GM12878 (cell line): ENCODE measurements at regions not wholly inside any gene's neighbourhood (a gene's known extent, or its start where the extent isn't known, plus 50 kb on each side); places are given as distances from the start of the nearest gene placed in this dataset.

Experiments used
- GABPA ChIP-seq: IDR thresholded peaks from 2 replicates; pipeline ENCODE4 v1.6.1; 2014; ENCODE audit warnings: antibody characterized with exemption, low read depth, mild to moderate bottlenecking, inconsistent platforms
- ZNF384 ChIP-seq: IDR thresholded peaks from 2 replicates; pipeline ENCODE4 v1.6.1; 2012; ENCODE audit warnings: low read depth, mild to moderate bottlenecking, low read length, improper control_type of control experiment, borderline replicate concordance

DNA sequence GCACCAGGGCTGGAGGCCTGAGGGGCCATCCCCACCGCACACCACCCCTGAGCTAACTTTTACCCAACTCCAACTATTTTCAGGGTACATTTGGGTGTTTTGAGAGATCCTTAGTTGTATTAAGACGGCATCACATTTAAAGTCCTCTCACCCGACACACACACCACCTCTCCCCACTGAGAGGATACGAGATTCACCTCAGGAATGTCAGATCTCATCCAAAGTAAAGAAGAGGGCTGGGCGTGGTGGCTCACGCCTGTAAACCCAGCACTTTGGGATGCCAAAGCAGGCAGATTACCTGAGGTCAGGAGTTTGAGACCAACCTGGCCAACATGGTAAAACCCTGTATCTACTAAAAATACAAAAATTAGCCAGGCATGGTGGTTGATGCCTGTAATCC lies 88.4 kb downstream of the RBFOX3 start:
- no peak for TF ChIP-seq GABPA
- no peak for TF ChIP-seq ZNF384
